HEK293T (cell line): ENCODE measurements at regions not wholly inside any gene's neighbourhood (a gene's known extent, or its start where the extent isn't known, plus 50 kb on each side); places are given as distances from the start of the nearest gene placed in this dataset.

Experiments
- CTCF ChIA-PET: fragments of 350-600 bp; formaldehyde crosslinking; extraction: SDS; loops from one replicate; lab custom pipeline; 2021; ENCODE audit warnings: antibody characterized with exemption, inconsistent platforms; lab: Yijun Ruan, JAX
- POLR2A ChIA-PET: fragments of 350-600 bp; formaldehyde crosslinking; extraction: SDS; loops from one replicate; lab custom pipeline; 2020; ENCODE audit warnings: antibody characterized with exemption, inconsistent platforms; lab: Yijun Ruan, JAX
- DNase-seq: peaks from one replicate; pipeline ENCODE4 v3.0.0; 2012; ENCODE audit warnings: mixed read lengths; ENCODE audit errors: extremely low spot score
- ARNT ChIP-seq: fragments of 450-650 bp; IDR thresholded peaks from 2 replicates; pipeline ENCODE4 v1.6.1; 2017; ENCODE audit warnings: mild to moderate bottlenecking
- BHLHE40 ChIP-seq: fragments of 450-650 bp; IDR thresholded peaks from 2 replicates; pipeline ENCODE4 v1.6.1; 2016; ENCODE audit warnings: mild to moderate bottlenecking, moderate library complexity, borderline replicate concordance
- CTBP1 ChIP-seq: fragments of 450-650 bp; IDR thresholded peaks from 2 replicates; pipeline ENCODE4 v1.6.1; 2016; ENCODE audit warnings: borderline replicate concordance
- ELF4 ChIP-seq: fragments of 450-650 bp; IDR thresholded peaks from 2 replicates; pipeline ENCODE4 v1.6.1; 2017; ENCODE audit warnings: antibody characterized with exemption
- FOXA1 ChIP-seq: fragments of 450-650 bp; IDR thresholded peaks from 2 replicates; pipeline ENCODE4 v1.6.1; 2016; ENCODE audit warnings: mild to moderate bottlenecking
- FOXK2 ChIP-seq: fragments of 450-650 bp; IDR thresholded peaks from 2 replicates; pipeline ENCODE4 v1.6.1; 2016; ENCODE audit warnings: mild to moderate bottlenecking
- FOXM1 ChIP-seq: fragments of 450-650 bp; IDR thresholded peaks from 2 replicates; pipeline ENCODE4 v1.6.1; 2017; ENCODE audit warnings: mild to moderate bottlenecking, borderline replicate concordance
- HDGF ChIP-seq: fragments of 450-650 bp; IDR thresholded peaks from 2 replicates; pipeline ENCODE4 v1.6.1; 2017; ENCODE audit warnings: antibody characterized with exemption, borderline replicate concordance
- L3MBTL2 ChIP-seq: fragments of 450-650 bp; conservative IDR thresholded peaks from 2 replicates; pipeline ENCODE4 v1.6.1; 2016; ENCODE audit warnings: mild to moderate bottlenecking
- LEF1 ChIP-seq: fragments of 450-650 bp; IDR thresholded peaks from 2 replicates; pipeline ENCODE4 v1.6.1; 2017; ENCODE audit warnings: mild to moderate bottlenecking, borderline replicate concordance
- NFRKB ChIP-seq: fragments of 450-650 bp; IDR thresholded peaks from 2 replicates; pipeline ENCODE4 v1.6.1; 2016; ENCODE audit warnings: mild to moderate bottlenecking, moderate library complexity
- PKNOX1 ChIP-seq: fragments of 450-650 bp; IDR thresholded peaks from 2 replicates; pipeline ENCODE4 v1.6.1; 2016
- SP1 ChIP-seq: fragments of 450-650 bp; IDR thresholded peaks from 2 replicates; pipeline ENCODE4 v1.6.1; 2017
- SUZ12 ChIP-seq: fragments of 450-650 bp; IDR thresholded peaks from 2 replicates; pipeline ENCODE4 v1.6.1; 2016; ENCODE audit warnings: mild to moderate bottlenecking
- TARDBP ChIP-seq: fragments of 450-650 bp; IDR thresholded peaks from 2 replicates; pipeline ENCODE4 v1.6.1; 2016
- ZNF384 ChIP-seq: fragments of 450-650 bp; IDR thresholded peaks from 2 replicates; pipeline ENCODE4 v1.6.1; 2016

DNA sequence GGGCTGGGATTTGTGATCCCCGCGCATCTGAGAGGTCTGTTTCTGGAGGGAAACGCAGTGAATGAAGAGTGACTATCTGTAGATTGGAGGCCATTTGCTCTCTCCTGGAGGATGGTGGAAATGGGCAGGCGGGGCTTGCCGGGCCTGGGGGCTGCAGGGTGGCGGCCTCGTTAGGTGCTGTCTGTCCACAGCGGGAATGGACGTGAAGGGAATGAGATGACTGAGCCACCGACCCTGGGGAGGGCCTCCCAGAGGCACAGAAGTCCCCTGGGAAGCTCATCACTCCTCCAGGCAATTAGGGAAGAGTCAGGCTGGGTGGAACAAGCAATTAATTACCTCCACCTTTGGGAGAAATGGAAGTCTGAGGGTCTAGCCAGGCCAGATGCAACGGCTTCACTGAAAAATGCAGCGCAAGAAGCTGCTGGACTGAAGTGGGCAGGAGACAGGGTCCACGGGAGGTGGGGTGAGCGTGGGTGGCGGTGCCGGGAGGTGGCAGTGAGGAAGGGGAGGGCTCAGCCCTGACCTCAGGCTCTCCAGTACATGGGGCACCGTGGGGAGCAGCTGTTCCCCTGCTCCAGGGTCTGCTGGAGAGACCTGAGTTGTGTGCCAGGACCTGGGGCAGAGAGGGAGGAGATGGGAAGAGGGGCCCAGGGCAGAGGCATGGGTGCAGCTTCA, 524.5 kb downstream of the BRD1 start:
- ChIA-PET POLR2A (no interaction called here), CTCF (no interaction called here)
- no peak for DNase-seq
- TF ChIP-seq SUZ12 (no peak), PKNOX1 (no peak), CTBP1 (no peak), ELF4 (no peak), FOXA1 (no peak), LEF1 (no peak)

- CTCF ChIA-PET, result no interaction called here
These were observed 525.1 kb downstream of the BRD1 start for GRCh38 chr22:49302530-49302929.

GRCh38 chr22:49302150-49302460, 525.6 kb downstream of the BRD1 start:
- TF ChIP-seq PKNOX1 (no peak), ELF4 (no peak), FOXM1 (no peak), FOXA1 (no peak), CTBP1 (no peak), BHLHE40 (no peak), HDGF (no peak), LEF1 (no peak), ZNF384 (no peak), FOXK2 (no peak), L3MBTL2 (no peak), ARNT (no peak), SUZ12 (no peak), TARDBP (no peak), NFRKB (no peak)
- CTCF ChIA-PET, result no interaction called here

More at GRCh38 chr22:49302530-49302929, 525.1 kb downstream of the BRD1 start:
- no peak for DNase-seq
- TF ChIP-seq ZNF384 (no peak), CTBP1 (no peak), SUZ12 (no peak), FOXA1 (no peak), NFRKB (no peak), FOXK2 (no peak), L3MBTL2 (no peak), ELF4 (no peak), SP1 (no peak)
- POLR2A ChIA-PET, result no interaction called here

DNA sequence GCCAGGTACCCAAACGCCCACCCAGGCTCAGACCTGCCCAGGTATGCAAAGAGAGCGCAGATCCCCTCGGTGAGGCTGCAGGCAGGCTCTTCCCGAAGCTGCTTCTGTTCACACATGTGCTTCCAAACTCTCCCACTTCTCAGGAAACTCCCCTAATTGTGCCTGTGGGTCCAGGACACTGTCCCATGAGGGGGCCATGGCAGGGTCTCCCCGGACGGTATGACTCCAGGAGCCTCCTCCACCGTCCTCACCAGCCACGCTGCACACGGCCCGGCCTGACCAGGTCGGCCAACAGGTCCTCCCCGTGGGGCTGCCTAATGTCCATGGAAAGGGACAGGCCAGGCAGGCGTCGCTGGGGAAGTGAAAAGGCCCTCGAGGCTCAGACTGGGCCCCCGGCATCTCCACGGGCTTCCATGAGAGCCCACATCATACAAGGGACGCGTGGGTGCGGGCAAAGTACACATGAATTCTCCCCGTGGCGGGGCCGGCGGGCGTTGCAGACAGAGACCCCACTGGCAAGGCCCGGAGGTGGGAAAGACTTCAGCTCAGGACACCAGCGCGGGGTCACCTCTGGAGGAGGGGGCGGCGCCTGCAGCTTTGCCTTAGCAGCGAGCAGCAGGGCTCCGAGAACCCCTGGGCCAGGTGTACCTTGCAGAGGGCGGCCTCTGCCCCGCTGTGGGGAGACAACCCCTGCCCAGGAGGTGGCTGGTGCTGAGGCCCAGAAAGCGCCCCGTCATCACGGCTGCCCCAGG, 526.1 kb downstream of the BRD1 start:
- CTCF ChIA-PET, result no interaction called here
- no peak for DNase-seq

More at GRCh38 chr22:49302150-49302460, 525.6 kb downstream of the BRD1 start:
- POLR2A ChIA-PET, result no interaction called here
- no peak for DNase-seq

DNA sequence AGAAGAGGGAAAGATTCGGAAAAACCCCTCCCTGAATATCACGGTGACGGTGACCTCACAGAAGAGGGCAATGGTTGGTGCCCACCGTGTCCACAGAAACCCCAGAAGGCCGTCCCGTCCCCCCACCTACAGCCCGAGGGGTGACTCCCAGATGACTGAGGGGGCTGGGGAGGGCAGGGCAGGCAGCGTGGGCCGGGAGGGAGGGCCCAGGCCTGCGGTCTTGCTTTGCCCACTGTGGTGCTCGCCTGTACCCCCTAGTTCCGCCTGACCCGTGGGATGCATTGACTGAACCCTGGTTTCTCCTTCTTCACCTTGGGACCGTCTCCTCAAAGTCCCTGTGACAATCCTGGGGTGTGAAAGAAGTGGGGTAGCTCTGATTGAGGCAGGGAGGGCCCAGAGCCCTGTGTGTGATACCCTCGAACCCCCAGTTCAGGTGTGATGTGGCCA, 526.7 kb downstream of the BRD1 start:
- no peak for TF ChIP-seq L3MBTL2
- POLR2A ChIA-PET, result no interaction called here
- no peak for DNase-seq
- CTCF ChIA-PET, result no interaction called here

More for the DNA sequence above, 526.1 kb downstream of the BRD1 start:
- POLR2A ChIA-PET, result no interaction called here
- TF ChIP-seq TARDBP (no peak), BHLHE40 (no peak), ELF4 (no peak), FOXA1 (no peak), FOXK2 (no peak), SUZ12 (no peak), SP1 (no peak), HDGF (no peak), CTBP1 (no peak), ARNT (no peak), L3MBTL2 (no peak), ZNF384 (no peak), NFRKB (no peak), PKNOX1 (no peak), FOXM1 (no peak)

- ChIA-PET CTCF (no interaction called here), POLR2A (no interaction called here)
- TF ChIP-seq ELF4, result no peak
- TF ChIP-seq L3MBTL2, result no peak
- no peak for TF ChIP-seq ZNF384
- no peak for TF ChIP-seq SUZ12
- no peak for DNase-seq
These were observed 527.4 kb downstream of the BRD1 start for GRCh38 chr22:49300241-49300640.
